Fibroblast of lung (primary cell): ENCODE measurements at regions not wholly inside any gene's neighbourhood (a gene's known extent, or its start where the extent isn't known, plus 50 kb on each side); places are given as distances from the start of the nearest gene placed in this dataset.

Experiments
- EZH2 ChIP-seq: IDR thresholded peaks from 2 replicates; pipeline ENCODE4 v1.5.1; 2012; ENCODE audit warnings: low read length, control low read depth, mild to moderate bottlenecking; ENCODE audit errors: missing control alignments
- TF ChIP-seq, protein P1 (sequence below), 2 donors: IDR thresholded peaks in 1 of 2; conservative IDR thresholded peaks in 1 of 2; 1 replicate in 1 of 2; 2 replicates in 1 of 2; pipeline ENCODE4 v1.5.1; 2011 to 2012; ENCODE audit warnings: low read length in 2 of 2, control low read depth in 1 of 2, inconsistent platforms in 1 of 2, low read depth in 1 of 2, mild to moderate bottlenecking in 1 of 2

DNA sequence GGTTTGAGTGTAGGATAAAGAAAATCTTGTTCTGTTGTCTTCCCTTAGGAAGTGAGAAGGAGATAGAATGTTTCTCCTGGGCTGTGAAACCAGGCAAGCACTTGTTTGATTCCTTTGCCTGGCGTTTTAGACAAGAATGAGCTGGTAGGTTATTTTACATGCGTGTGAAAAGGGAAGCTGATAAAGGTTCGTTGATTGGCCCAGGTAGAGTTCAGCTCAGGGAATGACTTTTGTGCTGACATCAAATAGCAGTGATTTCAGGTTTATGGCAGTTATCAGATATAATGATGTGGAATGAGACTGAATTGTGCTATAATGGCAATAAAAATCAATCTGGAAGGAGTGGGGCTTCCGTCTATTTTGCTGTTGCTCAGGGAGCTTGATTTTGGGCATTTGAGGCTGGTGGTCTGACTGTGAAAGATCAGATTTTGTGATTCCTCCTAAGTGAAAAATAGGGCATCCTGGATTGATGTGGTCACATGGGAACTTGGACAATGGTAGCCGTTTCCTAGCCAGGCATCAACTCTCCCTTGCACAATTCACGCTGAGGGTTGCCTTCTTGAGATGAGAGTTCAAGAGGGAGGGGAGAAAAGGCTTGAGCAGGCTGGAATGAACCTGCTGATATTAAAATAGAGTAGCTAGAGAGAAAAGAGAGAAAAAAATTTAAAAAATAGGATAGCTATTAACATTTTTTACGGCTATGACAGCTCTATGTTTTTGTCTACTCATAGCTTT is 388.9 kb downstream of the EDEM1 start:
- TF ChIP-seq, protein P1, sequence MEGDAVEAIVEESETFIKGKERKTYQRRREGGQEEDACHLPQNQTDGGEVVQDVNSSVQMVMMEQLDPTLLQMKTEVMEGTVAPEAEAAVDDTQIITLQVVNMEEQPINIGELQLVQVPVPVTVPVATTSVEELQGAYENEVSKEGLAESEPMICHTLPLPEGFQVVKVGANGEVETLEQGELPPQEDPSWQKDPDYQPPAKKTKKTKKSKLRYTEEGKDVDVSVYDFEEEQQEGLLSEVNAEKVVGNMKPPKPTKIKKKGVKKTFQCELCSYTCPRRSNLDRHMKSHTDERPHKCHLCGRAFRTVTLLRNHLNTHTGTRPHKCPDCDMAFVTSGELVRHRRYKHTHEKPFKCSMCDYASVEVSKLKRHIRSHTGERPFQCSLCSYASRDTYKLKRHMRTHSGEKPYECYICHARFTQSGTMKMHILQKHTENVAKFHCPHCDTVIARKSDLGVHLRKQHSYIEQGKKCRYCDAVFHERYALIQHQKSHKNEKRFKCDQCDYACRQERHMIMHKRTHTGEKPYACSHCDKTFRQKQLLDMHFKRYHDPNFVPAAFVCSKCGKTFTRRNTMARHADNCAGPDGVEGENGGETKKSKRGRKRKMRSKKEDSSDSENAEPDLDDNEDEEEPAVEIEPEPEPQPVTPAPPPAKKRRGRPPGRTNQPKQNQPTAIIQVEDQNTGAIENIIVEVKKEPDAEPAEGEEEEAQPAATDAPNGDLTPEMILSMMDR (conservative IDR thresholded peaks at IDR 0.05 in 1 of 2, IDR thresholded peaks at IDR 0.05 in 1 of 2; ENCODE audit: low read depth in 1 of 2, low read length in 2 of 2) = no peak
- no peak for TF ChIP-seq EZH2
